ENCODE measurements at regions not wholly inside any gene's neighbourhood (a gene's known extent, or its start where the extent isn't known, plus 50 kb on each side); places are given as distances from the start of the nearest gene placed in this dataset.
"Not testable (repeated sequence)": the region's sequence is repeated elsewhere in the genome, so short reads cannot be mapped to it uniquely, and the experiment has no call there.

GRCh38 chr2:52465287-52465686, 1302.3 kb upstream of the CHAC2 start:
- no peak for DNase-seq (ENCODE audit: low read depth, low spot score)
- H3K27ac ChIP-seq: no peak overlapping the region

DNA sequence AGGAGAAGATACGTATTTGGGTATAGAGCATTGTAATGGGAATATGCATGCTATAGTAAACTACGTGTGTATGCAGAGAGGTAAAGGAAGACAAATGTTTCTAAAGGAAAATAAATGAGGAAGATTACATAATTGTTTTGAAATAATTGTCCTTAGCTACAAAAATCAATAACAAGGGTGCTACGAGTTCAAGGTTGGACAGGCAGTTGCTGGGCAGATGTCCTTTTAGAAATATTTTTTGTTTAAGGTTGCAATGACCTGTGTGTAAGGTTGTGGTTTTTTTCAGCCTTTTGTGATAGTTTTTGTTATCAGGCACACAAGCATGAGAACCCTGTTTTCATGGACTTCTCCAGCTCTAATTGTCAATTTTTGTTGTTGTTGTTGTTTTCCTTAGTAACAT, 1304.1 kb upstream of the CHAC2 start:
- no peak overlapping the region for H3K27ac ChIP-seq
- no peak for DNase-seq (ENCODE audit: low read depth, low spot score)

DNA sequence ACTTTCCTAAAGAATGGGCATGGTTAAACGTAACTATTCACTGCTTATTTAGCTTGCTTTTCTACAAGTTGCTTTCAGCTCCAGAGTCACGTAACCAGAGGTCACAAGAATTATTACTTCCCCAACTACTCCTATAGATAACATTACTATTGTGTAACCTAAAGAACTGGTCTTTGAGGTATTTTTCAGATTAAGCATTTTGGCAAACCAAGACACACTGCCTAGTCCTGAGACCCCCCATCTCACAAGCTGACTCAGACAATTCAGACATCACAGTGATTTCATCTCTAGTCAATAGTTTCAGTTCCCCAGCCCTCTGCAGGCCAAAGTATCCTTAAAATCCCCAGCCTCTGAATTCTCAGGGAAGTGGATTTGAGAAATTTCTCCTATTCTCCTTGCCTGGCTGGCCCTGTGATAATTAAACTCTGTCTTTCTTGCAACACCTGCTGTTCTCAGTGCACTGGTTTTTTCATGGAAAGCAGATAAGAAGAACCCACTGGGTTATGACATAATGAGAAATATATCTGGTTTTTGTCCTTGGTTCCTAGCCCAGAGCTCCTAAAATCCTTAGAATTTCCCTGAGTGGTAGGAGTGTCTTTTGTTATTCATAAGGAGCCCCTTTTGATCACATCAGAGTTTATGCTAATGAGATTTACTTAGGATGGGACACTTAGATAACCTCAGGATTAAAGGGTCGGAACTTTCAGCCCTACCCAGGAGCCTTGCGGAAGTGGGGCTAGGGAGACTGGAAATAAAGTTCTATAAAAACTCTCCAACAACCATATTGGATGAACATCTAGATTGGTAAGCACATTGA, 1310.8 kb upstream of the CHAC2 start:
- DNase-seq (ENCODE audit: low read depth, low spot score): no peak

GRCh38 chr2:52454962-52455361, 1312.6 kb upstream of the CHAC2 start:
- no peak overlapping the region for H3K27ac ChIP-seq
- DNase-seq (ENCODE audit: low read depth, low spot score): no peak

More for the DNA sequence above, 1310.8 kb upstream of the CHAC2 start:
- no peak overlapping the region for H3K27ac ChIP-seq

DNA sequence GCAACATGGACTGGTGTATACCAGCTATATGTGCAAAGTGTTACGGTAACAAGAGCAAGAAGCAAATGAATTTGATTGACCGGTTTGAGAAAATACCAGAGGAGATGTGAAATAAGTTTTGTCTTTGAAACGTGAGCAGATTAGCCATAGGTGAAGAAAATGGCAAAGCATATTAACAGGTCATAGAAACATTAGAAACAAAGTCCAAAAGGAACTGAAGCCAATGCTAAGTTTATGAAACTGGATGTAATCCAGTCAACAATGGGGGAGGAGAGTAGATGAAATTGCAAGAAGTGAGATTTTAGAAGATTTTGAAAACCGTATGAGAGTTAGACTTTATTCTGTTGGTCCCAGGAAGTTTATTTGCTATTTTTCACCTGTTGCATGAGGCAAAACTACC, 1315.4 kb upstream of the CHAC2 start:
- no peak for DNase-seq (ENCODE audit: low read depth, low spot score)
- no peak overlapping the region for H3K27ac ChIP-seq

DNA sequence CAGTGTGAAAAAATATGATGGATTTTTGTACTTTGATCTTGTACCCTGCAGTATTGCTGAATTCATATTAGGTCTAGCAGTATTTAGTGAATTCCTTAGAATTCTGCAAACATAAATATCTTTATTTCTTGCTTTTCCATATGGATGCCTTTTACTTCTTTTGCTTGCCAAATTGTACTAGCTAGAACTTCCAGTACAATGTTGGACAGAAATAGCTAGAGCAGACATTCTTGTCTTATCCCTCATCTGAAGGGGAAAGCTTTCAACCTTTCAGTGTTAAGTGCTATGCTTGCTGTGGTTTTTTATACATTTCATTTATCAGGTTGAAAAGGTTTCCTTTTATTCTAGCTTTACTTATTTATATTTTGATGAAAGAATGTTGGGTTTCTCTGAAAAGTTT, 1321.9 kb upstream of the CHAC2 start:
- no peak overlapping the region for H3K27ac ChIP-seq
- no peak for DNase-seq (ENCODE audit: low read depth, low spot score)

DNA sequence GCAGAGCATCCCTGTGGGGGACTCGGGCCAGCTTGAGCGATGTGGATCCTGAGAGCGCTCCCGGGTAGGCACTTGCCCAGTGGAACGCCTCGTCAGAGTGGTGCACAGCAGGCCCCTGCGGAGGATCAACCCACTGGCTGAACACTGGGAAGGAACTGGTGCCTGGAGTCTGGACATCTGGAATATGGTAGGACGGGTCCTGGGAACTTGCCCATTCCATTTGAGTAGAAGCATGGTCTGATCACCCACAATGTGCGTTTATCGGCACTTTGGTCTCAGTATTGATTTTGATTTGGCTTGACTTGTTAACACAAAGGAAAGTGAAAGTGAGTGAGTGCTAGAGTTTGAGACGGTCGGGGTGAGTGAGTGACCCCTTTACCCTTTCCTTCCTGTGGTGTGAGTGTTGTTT, 1336.2 kb upstream of the CHAC2 start:
- no peak for DNase-seq (ENCODE audit: low read depth, low spot score)
- no peak overlapping the region for H3K27ac ChIP-seq

GRCh38 chr2:52429740-52430139, 1337.9 kb upstream of the CHAC2 start:
- no peak for DNase-seq (ENCODE audit: low read depth, low spot score)
- no peak overlapping the region for H3K27ac ChIP-seq

GRCh38 chr2:52429171-52429570, 1338.4 kb upstream of the CHAC2 start:
- no peak overlapping the region for H3K27ac ChIP-seq
- no peak for DNase-seq (ENCODE audit: low read depth, low spot score)

- no peak for DNase-seq (ENCODE audit: low read depth, low spot score)
- H3K27ac ChIP-seq: no peak overlapping the region
These were observed 1339.4 kb upstream of the CHAC2 start for GRCh38 chr2:52428224-52428623.

- H3K27ac ChIP-seq: no peak overlapping the region
- no peak for DNase-seq (ENCODE audit: low read depth, low spot score)
These were observed 1343.9 kb upstream of the CHAC2 start for GRCh38 chr2:52423655-52424054.

DNA sequence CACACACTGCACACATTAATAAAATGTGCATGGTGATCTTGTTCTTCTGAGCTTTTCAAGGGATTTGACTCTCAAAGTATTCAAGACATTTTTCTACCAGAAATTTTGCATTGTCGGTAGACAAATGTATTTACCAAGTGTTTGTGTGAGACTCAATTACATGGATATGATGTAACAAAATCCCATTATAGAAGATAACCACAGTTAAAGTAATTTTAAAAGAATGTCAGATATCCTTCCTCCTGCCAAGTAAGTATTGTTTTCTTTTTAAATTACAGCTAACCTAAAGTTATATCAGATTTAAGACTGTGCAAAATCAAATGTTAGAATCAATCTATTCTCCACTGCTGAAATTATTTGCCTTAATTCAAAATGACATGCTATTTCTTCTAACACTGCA, 1344.5 kb upstream of the CHAC2 start:
- no peak overlapping the region for H3K27ac ChIP-seq
- DNase-seq (ENCODE audit: low read depth, low spot score): no peak

DNA sequence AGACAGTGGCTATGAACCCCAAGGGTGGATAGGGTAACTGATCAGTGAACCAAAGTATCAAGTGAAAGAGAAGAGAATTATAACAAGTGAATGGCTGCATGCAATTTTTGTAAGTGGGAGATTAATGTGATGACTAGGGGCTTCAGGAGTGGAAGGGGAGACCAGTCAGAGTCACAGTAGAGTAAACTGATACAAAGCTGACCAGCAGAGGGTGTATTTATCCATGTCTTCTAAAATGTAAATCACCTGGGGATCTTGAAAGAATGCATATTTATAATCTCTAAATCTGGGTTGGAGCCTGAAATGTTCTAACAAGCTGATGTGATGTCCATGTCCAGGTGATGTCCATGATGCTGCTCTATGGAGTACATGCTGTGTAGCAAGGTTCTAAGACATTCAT, 1351.3 kb upstream of the CHAC2 start:
- DNase-seq (ENCODE audit: low read depth, low spot score): no peak
- H3K27ac ChIP-seq: no peak overlapping the region

DNA sequence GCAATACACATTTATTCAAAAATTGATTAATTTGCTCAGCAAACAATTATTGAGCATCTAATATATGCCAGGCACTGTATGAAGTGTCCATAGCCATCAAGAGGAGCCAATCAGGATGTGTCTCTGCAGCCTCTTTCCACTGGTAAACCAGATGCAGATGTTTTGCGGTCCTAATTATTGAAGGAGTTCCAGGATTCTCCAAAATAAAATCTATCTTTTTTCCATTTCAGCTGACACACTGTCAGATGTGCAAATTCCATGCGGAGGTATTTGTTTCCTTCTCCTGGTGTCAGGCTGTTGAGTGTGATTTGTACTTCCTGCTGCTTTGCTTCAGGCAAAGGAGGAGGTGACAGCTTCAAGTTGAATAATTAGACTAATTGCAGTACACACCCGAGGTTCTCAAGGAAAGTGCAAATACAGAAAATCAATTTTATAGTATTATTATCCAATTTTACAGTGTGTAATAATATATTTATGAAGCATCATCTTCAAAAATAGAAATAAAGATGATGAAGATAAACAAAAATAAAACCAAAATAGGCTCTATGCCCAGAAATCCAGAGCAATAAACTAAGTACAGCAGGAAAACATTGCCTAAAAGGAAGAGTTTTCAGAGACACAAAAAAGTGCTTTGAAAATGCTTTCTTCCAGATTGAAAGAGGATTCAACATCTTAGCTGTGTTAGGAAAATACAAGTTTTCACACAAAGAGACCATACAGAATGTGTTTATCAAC, 1352.9 kb upstream of the CHAC2 start:
- no peak overlapping the region for H3K27ac ChIP-seq
- DNase-seq (ENCODE audit: low read depth, low spot score): no peak

- not testable (repeated sequence) for DNase-seq (ENCODE audit: low read depth, low spot score); H3K27ac ChIP-seq
These were observed 1358.1 kb upstream of the CHAC2 start for GRCh38 chr2:52409308-52410118.

DNA sequence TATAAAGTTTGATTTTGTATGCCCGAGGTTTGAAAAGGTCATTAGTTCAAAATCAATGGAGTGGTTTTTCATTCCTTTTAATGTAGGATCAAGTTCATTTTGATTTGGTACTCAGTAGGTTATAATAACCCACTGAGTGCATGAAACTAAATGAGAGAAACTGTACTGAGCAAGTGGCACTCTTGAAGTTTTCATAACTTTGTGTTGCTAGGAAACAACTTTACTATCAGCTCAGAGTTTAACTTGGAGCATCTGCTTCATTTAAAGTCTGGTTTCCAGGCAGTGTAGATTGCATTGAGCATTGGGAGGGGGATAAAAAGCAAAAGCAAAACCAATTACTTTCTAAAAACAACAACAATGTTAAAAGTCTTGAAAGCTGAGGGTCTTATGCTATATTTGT, 1361.6 kb upstream of the CHAC2 start:
- no peak overlapping the region for H3K27ac ChIP-seq
- no peak for DNase-seq (ENCODE audit: low read depth, low spot score)

- H3K27ac ChIP-seq: no peak overlapping the region
- no peak for DNase-seq (ENCODE audit: low read depth, low spot score)
These were observed 1362.7 kb upstream of the CHAC2 start for GRCh38 chr2:52404866-52405265.

GRCh38 chr2:52404046-52404445, 1363.6 kb upstream of the CHAC2 start:
- DNase-seq (ENCODE audit: low read depth, low spot score): no peak
- H3K27ac ChIP-seq: no peak overlapping the region

GRCh38 chr2:52402128-52402527, 1365.5 kb upstream of the CHAC2 start:
- no peak for DNase-seq (ENCODE audit: low read depth, low spot score)
- H3K27ac ChIP-seq: no peak overlapping the region

- H3K27ac ChIP-seq: no peak overlapping the region
- no peak for DNase-seq (ENCODE audit: low read depth, low spot score)
These were observed 1364.9 kb upstream of the NRXN1 start for GRCh38 chr2:52396836-52397235.

DNA sequence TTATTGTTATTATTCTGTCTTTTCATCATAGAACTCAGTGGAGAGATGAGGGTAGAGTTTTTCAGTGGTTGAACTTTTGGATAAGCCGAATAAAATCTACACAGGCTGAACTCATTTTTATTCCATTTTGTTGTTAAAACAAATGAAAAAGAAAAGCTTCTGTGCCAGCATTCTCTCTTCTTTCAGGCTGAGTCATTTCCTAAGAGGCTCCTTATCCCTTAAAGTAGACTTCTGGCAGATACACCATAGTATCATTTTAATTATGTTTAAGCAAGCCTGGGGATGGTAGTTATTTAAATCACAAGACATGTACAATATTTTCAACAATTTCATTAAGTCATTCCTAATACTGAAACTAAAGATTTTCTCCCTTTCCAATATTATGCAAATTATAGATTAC, 1364.0 kb upstream of the NRXN1 start:
- H3K27ac ChIP-seq: no peak overlapping the region
- no peak for DNase-seq (ENCODE audit: low read depth, low spot score)
